ENCODE measurements at regions not wholly inside any gene's neighbourhood (a gene's known extent, or its start where the extent isn't known, plus 50 kb on each side); places are given as distances from the start of the nearest gene placed in this dataset.
"Not testable (repeated sequence)": the region's sequence is repeated elsewhere in the genome, so short reads cannot be mapped to it uniquely, and the experiment has no call there.

DNA sequence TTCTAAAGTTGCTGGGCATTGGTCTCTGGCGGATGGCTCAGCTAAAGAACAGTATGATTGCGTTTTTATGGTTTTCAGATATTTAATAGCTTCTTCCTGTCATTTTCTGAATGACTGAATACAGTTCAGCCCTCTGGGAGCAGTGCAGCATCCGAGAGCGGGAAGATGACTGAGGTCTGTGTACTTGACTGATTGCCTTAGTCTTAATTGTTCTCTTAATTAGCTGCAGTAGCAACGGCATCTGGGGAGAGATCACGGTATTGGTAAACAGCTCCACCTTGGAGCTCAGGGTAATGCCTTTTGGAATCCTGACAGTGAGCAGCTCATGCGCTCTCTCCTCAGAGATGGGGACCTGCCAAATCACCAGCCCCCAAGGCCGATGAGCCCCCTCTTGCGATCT is 481.4 kb upstream of the SPRED2 start:
- ATAC-seq (no peak), DNase-seq (no peak)

DNA sequence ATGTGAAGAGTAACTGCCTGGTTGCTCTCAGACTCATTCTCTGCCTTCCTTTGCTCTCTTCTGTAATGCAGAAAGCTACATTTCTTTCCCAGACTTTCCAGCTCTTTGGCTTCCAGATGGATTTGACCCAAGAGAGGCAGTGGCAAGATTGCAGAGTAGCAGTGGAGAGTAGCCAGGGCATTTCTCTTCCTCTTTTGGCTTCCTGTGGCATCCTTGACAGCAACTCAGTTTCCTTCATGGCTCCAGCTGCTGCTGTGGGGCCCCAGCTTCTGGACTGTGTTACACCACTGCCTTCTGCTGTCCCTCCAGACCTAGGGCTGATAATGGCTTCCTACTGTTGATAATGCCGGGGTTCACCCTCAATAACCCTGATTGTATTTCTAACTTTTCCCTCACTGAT is 469.4 kb upstream of the SPRED2 start:
- ATAC-seq (no peak), DNase-seq (no peak)

DNA sequence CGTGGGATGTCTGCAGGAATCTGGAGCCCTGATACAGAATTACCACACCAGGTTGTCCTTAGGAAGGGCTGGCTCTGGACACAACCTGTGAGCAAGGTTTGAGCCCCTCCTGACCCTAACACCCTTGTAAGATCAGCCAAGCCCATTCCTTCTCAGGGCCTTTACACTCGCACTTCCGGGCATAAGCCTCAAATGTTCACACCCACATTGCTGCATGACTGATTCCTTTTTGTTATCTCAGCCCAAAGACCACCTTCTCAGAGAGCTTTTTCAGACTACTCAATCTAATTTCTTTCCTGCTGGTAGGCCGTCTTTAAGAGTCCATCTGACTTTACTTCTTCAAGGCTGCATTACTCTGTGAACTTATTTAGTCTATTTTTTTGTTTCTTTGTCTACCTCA is 464.0 kb upstream of the SPRED2 start:
- DNase-seq (no peak), ATAC-seq (no peak)

DNA sequence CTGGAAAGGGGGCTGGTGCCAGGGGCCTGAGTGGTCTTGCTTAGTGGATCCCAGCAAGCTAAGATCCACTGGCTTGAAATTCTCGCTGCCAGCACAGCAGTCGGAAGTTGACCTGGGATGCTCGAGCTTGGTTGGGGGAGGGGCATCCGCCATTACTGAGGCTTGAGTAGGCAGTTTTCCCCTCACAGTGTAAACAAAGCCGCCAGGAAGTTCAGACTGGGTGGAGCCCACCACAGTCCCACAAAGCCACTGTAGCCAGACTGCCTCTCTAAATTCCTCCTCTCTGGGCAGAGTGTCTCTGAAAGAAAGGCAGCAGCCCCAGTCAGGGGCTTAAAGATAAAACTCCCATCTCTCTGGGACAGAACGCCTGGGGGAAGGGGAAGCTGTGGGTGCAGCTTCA is 457.7 kb upstream of the SPRED2 start:
- DNase-seq, ATAC-seq: not testable (repeated sequence)

DNA sequence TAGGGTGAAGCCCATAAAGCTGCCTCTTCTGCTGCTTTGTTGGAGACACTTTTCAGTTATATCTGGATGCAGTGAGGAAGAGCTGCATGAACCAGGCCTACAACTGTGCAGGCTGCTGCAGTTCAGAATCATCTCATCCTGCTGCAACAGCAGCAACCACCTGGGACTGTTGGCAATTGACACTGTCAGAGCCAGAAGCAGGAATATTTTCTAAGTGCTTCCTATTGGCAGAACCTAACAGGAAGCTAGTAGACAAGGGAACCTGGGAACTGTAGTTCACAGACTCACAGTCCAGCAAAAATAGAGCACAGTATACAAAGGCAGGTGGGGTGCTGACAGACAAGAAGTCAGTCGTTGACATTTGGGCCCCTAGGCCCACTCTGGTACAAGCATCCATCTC is 452.9 kb upstream of the SPRED2 start:
- DNase-seq, result no peak
- no peak for ATAC-seq

GRCh38 chr2:65881592-65881991 is 449.2 kb upstream of the SPRED2 start:
- ATAC-seq, result no peak
- no peak for DNase-seq

- DNase-seq (no peak), ATAC-seq (no peak)
Measured at GRCh38 chr2:65880436-65880835, 448.0 kb upstream of the SPRED2 start.

GRCh38 chr2:65878011-65878340 is 445.6 kb upstream of the SPRED2 start:
- ATAC-seq (no peak), DNase-seq (no peak)

DNA sequence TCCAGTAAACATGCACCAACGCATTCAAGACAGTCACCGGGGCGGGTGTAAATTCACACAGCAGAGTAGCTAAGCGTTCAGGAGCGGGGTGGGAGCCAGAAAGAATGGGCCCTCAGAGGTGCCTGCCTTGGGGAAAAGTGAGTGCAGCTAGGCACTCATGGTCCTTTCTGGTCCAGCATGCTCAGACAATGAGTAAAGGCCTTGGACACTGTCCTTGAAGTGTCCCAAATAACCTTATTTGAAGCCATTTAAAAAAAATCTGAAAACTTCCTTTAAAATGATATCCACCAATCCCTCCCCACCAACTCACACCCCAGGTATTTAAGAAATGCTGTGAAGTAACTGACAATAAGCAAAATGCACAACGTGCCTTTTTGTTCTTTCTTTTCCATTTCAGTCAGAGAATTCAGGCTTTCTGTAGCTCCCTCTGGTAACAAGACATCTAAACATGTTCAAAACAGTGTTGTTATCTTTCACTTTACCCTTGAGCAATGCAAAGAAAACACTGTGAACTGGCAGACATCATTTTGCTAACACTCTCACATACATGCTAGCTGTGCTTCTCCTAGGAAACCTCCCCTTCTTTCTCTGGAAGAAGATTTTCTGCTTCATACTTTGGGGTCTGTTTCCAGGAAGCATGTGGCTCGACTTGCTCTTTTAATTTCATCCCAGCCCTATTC is 445.1 kb upstream of the SPRED2 start:
- ATAC-seq (no peak), DNase-seq (no peak)

DNA sequence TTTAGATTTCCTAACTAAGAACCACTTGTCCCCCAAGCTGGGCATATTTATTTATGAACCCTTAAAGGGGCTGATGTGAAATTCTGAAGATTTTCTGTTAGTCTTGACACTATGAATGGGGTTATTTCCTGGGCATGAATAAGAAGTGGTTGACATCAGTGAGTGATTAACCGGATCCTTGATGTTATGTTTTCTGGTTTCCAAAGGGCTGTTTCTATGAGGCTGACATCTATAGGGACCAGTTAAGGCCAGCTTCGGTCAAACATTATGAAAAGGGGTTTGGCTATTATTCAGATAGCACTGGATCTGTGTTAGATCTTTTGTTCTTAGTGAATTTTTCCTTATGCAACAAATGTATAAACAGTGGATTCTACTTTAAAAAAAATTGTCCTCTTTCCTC is 443.7 kb upstream of the SPRED2 start:
- ATAC-seq (no peak), DNase-seq (no peak)

DNA sequence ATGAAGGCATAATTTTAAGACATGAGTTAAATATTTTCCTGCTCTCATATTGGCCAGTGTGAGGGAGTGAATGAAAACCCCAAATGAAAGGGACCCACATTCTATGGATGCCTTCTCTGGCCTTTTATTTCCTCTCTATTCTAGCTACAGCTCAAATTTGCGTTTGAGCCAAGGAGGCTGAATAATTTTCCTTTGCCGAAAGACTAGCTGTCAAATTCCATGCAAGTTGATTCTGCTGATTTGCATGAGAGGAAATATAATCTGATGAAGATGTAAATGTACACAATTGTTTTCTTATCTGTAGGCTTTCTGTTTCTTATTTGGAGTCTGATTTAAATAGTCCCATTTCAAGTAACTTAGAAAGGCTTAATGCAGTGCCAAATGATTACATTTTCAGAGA is 438.4 kb upstream of the SPRED2 start:
- no peak for ATAC-seq
- no peak for DNase-seq

- ATAC-seq (no peak), DNase-seq (no peak)
Measured at GRCh38 chr2:65869296-65869695, 436.9 kb upstream of the SPRED2 start.

DNA sequence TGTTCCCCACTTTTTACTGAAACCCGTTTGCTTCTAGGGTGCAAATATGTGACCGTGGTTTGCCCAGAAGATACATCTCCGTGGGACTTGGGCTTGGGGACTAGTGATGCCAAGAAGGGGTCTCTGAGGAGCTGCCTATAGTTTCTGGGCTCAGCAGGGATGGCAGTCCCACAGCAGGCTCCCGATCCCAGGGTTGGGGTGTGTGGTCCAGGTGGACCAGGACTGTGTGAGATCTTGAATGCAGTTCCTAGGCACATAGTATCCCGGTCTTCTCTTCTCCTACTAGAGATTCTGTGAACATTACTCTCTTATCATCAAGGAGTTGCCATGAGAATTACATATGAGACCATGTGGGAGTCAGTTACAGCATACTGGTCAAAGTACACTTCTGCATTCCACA is 435.8 kb upstream of the SPRED2 start:
- ATAC-seq (no peak), DNase-seq (no peak)

GRCh38 chr2:65867446-65867845 is 435.0 kb upstream of the SPRED2 start:
- ATAC-seq, result no peak

GRCh38 chr2:65866148-65866547 is 433.7 kb upstream of the SPRED2 start:
- DNase-seq (no peak), ATAC-seq (no peak)

More at GRCh38 chr2:65867446-65867845, 435.0 kb upstream of the SPRED2 start:
- DNase-seq, result no peak

DNA sequence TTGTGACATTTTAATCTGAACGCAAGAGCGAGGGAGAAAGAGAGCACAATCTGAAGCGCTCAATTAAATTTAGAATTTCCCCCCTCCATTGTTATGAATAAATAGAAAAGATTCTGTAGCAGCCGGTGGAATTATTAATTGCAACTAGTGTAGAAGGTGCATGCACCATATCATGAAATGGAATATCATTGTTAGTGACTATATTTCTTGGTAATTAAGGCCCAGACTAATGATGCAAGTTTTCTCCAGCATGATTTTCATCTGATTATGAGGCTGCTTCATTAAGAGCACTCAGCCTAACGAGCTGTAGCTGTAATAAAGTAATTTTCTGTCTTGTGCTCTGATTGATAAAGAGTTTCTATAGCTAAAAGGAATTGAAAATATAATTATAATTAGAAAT is 432.2 kb upstream of the SPRED2 start:
- no peak for DNase-seq
- ATAC-seq, result no peak

DNA sequence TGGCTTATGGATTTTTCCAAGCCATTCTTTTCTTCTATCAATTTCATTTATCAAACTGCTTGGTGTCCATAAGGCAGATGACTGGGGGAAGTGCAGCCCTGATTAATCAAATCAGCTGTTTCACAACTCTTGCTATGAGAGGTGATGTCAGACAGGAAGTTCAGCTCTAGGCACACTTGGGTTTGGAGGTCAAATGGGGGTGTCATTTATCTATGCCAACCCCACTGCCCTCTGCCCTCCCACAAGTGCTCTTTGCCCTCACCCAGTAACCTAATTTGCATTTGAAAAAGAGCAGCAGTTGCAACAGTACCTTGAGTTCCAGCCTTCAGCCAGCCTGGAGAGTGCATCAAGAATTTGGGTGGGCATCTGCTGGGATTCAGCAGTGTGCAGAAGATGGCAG is 431.3 kb upstream of the SPRED2 start:
- no peak for DNase-seq
- ATAC-seq, result no peak

GRCh38 chr2:65856928-65857327 is 424.5 kb upstream of the SPRED2 start:
- ATAC-seq (no peak), DNase-seq (no peak)

DNA sequence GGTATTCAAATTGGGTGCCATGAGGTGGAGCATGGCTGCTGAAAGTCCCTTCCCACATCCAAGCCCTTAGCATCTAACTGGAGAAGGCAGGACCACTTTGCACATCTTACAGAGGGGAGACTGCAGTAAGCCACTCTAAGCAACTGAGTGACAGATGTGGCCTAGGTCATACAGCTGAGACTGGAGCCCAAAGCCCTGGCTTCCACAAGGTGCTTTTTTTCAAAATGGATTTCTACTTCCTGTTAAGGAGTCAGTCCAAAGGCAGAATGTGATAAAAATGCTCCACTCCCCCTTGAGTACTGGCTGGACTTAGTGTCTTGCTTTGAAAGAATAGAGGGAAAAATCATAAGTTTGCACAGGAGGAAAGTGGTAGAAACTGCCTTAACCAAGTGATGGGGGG is 424.0 kb upstream of the SPRED2 start:
- DNase-seq (no peak), ATAC-seq (no peak)

DNA sequence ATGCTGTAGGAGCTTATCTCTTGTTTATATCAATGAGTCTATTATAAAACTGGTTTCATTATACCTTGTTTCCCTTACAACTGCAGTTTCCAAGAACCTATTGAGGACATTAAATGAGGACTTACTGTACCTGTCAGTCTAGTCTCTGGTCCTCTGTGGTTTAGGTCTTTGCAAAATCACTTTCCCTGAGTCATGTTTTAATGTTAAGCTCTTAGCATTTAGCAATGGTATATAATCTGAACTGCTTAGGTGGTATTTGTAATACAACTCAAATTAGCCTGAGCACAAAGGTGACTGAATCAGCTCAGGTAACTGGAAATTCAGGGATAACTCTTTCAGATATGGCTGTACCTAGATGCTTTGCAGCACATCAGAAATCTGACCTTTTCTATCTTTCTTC is 418.3 kb upstream of the SPRED2 start:
- DNase-seq, result no peak
- ATAC-seq, result no peak

- no peak for DNase-seq
- ATAC-seq, result no peak
Measured at GRCh38 chr2:65846989-65847678, 414.7 kb upstream of the SPRED2 start.

DNA sequence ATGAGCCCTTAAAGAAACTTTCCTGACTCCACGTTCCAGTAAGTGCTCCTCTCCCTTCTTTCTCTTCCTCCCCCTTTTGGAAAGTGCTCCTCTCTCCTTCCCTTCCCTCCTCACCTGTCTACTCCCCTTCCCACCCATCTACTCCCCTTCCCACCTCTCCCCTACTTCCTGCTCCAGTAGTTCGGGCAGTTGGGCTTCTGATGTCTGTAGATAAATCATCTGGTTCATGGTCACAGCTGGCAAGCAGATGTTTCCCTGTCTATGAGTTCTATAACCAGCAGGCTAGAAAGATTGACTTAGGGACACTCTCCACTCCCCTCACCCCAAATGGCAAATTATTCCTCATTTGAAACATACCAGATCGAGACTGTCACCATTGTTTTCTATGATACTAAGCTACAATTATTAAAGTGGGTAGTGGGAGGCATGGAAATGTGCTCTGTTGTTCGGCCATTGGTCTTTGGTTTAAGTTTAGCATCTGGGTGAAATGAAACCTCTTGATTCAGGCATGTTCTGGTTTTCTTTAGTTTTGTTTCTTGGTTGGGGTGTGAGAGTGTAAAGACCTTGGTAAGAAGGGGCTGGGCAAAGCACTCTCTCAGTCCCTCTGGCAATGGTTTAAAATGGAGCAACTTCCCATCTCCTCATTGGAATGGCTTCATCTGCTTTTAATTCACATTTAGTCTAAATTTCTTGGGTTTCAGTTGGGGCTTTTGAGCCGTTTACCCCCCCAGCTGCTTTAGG is 413.2 kb upstream of the SPRED2 start:
- DNase-seq, result no peak

DNA sequence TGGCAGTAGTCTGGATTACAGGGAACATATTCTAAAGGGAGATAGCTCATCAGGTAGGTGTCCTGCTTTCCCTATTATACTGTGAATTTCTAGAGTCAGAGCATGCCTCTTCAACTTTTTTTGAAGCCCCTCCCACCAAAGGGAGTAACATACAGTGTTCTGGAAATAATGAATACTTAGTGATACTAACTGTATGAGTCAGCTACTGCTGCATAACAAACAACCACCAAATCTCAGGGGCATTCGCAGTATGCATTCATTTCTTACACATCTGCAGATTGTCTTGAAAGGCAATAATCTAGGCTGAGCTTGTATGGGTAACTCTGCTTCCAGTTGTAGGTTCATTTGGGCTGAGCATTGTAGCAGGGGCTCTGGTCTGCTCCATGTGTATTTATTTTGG is 409.7 kb upstream of the SPRED2 start:
- DNase-seq (no peak), ATAC-seq (no peak)

More for the DNA sequence above, 413.2 kb upstream of the SPRED2 start:
- no peak for ATAC-seq

Data from stimulated activated naive CD8-positive, alpha-beta T cell treated with anti-CD3 and anti-CD28 coated beads, Interleukin-15, Interleukin-2, amounts not matched to agents 100 U/mL and 50 U/mL, for 24 hours (primary cell).